GM18505 (cell line): ENCODE measurements at regions not wholly inside any gene's neighbourhood (a gene's known extent, or its start where the extent isn't known, plus 50 kb on each side); places are given as distances from the start of the nearest gene placed in this dataset.

Experiments
- ATAC-seq: cut with Tn5 transposase; IDR thresholded peaks from one replicate; pipeline ENCODE4 v1.9.1; 2021; ENCODE audit not compliant: unreplicated experiment
- POLR2A ChIP-seq: IDR thresholded peaks from 4 replicates; pipeline ENCODE4 v1.6.1; 2011; ENCODE audit warnings: borderline replicate concordance; ENCODE audit not compliant: insufficient read depth, insufficient read length; ENCODE audit errors: extremely low read depth

GRCh38 chr10:33506838-33507661 lies 172.6 kb upstream of the NRP1 start:
- peak; percentile 71 for ATAC-seq
- no peak for TF ChIP-seq POLR2A

GRCh38 chr10:33506391-33506790 lies 171.9 kb upstream of the NRP1 start:
- TF ChIP-seq POLR2A = no peak
- ATAC-seq = no peak

- no peak for TF ChIP-seq POLR2A
- no peak for ATAC-seq
These were observed 166.7 kb upstream of the NRP1 start for GRCh38 chr10:33501161-33501560.

- no peak for TF ChIP-seq POLR2A
- ATAC-seq = no peak
These were observed 164.0 kb upstream of the NRP1 start for GRCh38 chr10:33498391-33498891.

- no peak for ATAC-seq
- no peak for TF ChIP-seq POLR2A
These were observed 162.9 kb upstream of the NRP1 start for GRCh38 chr10:33497338-33497737.

GRCh38 chr10:33496096-33496495 lies 161.6 kb upstream of the NRP1 start:
- no peak for ATAC-seq
- TF ChIP-seq POLR2A = no peak

- no peak for ATAC-seq
- TF ChIP-seq POLR2A = no peak
These were observed 160.3 kb upstream of the NRP1 start for GRCh38 chr10:33494694-33495265.

- no peak for ATAC-seq
- TF ChIP-seq POLR2A = no peak
These were observed 159.5 kb upstream of the NRP1 start for GRCh38 chr10:33493978-33494377.

GRCh38 chr10:33493497-33493896 lies 159.0 kb upstream of the NRP1 start:
- no peak for ATAC-seq
- no peak for TF ChIP-seq POLR2A

- ATAC-seq = no peak
- TF ChIP-seq POLR2A = no peak
These were observed 158.4 kb upstream of the NRP1 start for GRCh38 chr10:33492701-33493345.

- no peak for TF ChIP-seq POLR2A
- no peak for ATAC-seq
These were observed 155.2 kb upstream of the NRP1 start for GRCh38 chr10:33489501-33490176.

GRCh38 chr10:33487014-33487776 lies 152.7 kb upstream of the NRP1 start:
- no peak for TF ChIP-seq POLR2A
- ATAC-seq = no peak

GRCh38 chr10:33485276-33485675 lies 150.8 kb upstream of the NRP1 start:
- TF ChIP-seq POLR2A = no peak
- ATAC-seq = no peak

- no peak for TF ChIP-seq POLR2A
- ATAC-seq = no peak
These were observed 150.3 kb upstream of the NRP1 start for GRCh38 chr10:33484787-33485186.

- TF ChIP-seq POLR2A = no peak
- no peak for ATAC-seq
These were observed 149.3 kb upstream of the NRP1 start for GRCh38 chr10:33483816-33484190.
